ENCODE measurements at regions not wholly inside any gene's neighbourhood (a gene's known extent, or its start where the extent isn't known, plus 50 kb on each side); places are given as distances from the start of the nearest gene placed in this dataset.

- Histone ChIP-seq H3K9me3 (ENCODE audit: control insufficient read depth, insufficient read depth, low read depth, low read length) (no peaks in the 10 kb centered on the region), H3K36me3 (ENCODE audit: control insufficient read depth in 2 of 2, insufficient read depth in 1 of 2, low read length in 2 of 2) (no peaks in the 10 kb centered on the region), H3K27ac (ENCODE audit: extremely low read depth, low read depth, low read length) (no peak overlapping the region), H3K4me3 (ENCODE audit: low read depth, low read length) (no peak overlapping the region), H3K4me1 (ENCODE audit: control insufficient read depth, insufficient read depth, low read length) (no peaks in the 10 kb centered on the region)
- CTCF ChIA-PET = no interaction called here
- POLR2A ChIA-PET = no interaction called here
- TF ChIP-seq KLF8 (tag by site-specific recombination; IDR thresholded peaks at IDR 0.05) (no peak), ZNF311 (tag by site-specific recombination; IDR thresholded peaks at IDR 0.05; ENCODE audit: borderline replicate concordance) (no peak), GLI4 (tag by site-specific recombination; IDR thresholded peaks at IDR 0.05) (no peak), ZNF146 (tag by site-specific recombination; IDR thresholded peaks at IDR 0.05) (no peak), ZNF530 (tag by site-specific recombination; IDR thresholded peaks at IDR 0.05; ENCODE audit: low read depth) (no peak), ZNF280D (tag by site-specific recombination; IDR thresholded peaks at IDR 0.05) (no peak), ZNF324 (tag by site-specific recombination; IDR thresholded peaks at IDR 0.05) (no peak), ZNF76 (tag by site-specific recombination; IDR thresholded peaks at IDR 0.05; ENCODE audit: borderline replicate concordance, low read depth) (no peak)
Measured at GRCh38 chr3:87046241-87046640, 55.3 kb upstream of the VGLL3 start.

GRCh38 chr3:87045473-87045872, 54.5 kb upstream of the VGLL3 start:
- no peaks in the 10 kb centered on the region for H3K36me3 ChIP-seq (ENCODE audit: control insufficient read depth in 2 of 2, insufficient read depth in 1 of 2, low read length in 2 of 2)
- POLR2A ChIA-PET = no interaction called here
- H3K27ac ChIP-seq (ENCODE audit: extremely low read depth, low read depth, low read length) = no peak overlapping the region
- no peaks in the 10 kb centered on the region for H3K4me1 ChIP-seq (ENCODE audit: control insufficient read depth, insufficient read depth, low read length)
- no peak overlapping the region for H3K4me3 ChIP-seq (ENCODE audit: low read depth, low read length)
- TF ChIP-seq ZNF544 (tag by site-specific recombination; IDR thresholded peaks at IDR 0.05) (no peak), ZNF169 (tag by site-specific recombination; IDR thresholded peaks at IDR 0.05) (no peak), ZSCAN23 (tag by site-specific recombination; IDR thresholded peaks at IDR 0.05) (no peak), ZBTB7A (tag by site-specific recombination; IDR thresholded peaks at IDR 0.05; ENCODE audit: low read depth) (no peak), ZNF132 (tag by site-specific recombination; IDR thresholded peaks at IDR 0.05; ENCODE audit: borderline replicate concordance) (no peak), ZNF48 (tag by site-specific recombination; IDR thresholded peaks at IDR 0.05) (no peak), SCRT2 (tag by site-specific recombination; IDR thresholded peaks at IDR 0.05) (no peak), GLIS1 (tag by site-specific recombination; IDR thresholded peaks at IDR 0.05) (no peak), ZNF548 (tag by site-specific recombination; IDR thresholded peaks at IDR 0.05) (no peak), ZNF391 (tag by site-specific recombination; IDR thresholded peaks at IDR 0.05; ENCODE audit: borderline replicate concordance, low read depth) (no peak), ZNF404 (tag by site-specific recombination; IDR thresholded peaks at IDR 0.05) (no peak), ZNF426 (tag by site-specific recombination; IDR thresholded peaks at IDR 0.05) (no peak), ZNF571 (tag by site-specific recombination; IDR thresholded peaks at IDR 0.05) (no peak), KLF10 (tag by site-specific recombination; IDR thresholded peaks at IDR 0.05) (no peak)
- TF ChIP-seq, protein P1, sequence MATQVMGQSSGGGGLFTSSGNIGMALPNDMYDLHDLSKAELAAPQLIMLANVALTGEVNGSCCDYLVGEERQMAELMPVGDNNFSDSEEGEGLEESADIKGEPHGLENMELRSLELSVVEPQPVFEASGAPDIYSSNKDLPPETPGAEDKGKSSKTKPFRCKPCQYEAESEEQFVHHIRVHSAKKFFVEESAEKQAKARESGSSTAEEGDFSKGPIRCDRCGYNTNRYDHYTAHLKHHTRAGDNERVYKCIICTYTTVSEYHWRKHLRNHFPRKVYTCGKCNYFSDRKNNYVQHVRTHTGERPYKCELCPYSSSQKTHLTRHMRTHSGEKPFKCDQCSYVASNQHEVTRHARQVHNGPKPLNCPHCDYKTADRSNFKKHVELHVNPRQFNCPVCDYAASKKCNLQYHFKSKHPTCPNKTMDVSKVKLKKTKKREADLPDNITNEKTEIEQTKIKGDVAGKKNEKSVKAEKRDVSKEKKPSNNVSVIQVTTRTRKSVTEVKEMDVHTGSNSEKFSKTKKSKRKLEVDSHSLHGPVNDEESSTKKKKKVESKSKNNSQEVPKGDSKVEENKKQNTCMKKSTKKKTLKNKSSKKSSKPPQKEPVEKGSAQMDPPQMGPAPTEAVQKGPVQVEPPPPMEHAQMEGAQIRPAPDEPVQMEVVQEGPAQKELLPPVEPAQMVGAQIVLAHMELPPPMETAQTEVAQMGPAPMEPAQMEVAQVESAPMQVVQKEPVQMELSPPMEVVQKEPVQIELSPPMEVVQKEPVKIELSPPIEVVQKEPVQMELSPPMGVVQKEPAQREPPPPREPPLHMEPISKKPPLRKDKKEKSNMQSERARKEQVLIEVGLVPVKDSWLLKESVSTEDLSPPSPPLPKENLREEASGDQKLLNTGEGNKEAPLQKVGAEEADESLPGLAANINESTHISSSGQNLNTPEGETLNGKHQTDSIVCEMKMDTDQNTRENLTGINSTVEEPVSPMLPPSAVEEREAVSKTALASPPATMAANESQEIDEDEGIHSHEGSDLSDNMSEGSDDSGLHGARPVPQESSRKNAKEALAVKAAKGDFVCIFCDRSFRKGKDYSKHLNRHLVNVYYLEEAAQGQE (tag by site-specific recombination; IDR thresholded peaks at IDR 0.05) = no peak
- TF ChIP-seq, protein P2, sequence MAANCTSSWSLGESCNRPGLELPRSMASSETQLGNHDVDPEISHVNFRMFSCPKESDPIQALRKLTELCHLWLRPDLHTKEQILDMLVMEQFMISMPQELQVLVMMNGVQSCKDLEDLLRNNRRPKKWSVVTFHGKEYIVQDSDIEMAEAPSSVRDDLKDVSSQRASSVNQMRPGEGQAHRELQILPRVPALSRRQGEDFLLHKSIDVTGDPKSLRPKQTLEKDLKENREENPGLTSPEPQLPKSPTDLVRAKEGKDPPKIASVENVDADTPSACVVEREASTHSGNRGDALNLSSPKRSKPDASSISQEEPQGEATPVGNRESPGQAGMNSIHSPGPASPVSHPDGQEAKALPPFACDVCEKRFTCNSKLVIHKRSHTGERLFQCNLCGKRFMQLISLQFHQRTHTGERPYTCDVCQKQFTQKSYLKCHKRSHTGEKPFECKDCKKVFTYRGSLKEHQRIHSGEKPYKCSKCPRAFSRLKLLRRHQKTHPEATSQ (tag by site-specific recombination; IDR thresholded peaks at IDR 0.05) = no peak
- TF ChIP-seq, protein P3, sequence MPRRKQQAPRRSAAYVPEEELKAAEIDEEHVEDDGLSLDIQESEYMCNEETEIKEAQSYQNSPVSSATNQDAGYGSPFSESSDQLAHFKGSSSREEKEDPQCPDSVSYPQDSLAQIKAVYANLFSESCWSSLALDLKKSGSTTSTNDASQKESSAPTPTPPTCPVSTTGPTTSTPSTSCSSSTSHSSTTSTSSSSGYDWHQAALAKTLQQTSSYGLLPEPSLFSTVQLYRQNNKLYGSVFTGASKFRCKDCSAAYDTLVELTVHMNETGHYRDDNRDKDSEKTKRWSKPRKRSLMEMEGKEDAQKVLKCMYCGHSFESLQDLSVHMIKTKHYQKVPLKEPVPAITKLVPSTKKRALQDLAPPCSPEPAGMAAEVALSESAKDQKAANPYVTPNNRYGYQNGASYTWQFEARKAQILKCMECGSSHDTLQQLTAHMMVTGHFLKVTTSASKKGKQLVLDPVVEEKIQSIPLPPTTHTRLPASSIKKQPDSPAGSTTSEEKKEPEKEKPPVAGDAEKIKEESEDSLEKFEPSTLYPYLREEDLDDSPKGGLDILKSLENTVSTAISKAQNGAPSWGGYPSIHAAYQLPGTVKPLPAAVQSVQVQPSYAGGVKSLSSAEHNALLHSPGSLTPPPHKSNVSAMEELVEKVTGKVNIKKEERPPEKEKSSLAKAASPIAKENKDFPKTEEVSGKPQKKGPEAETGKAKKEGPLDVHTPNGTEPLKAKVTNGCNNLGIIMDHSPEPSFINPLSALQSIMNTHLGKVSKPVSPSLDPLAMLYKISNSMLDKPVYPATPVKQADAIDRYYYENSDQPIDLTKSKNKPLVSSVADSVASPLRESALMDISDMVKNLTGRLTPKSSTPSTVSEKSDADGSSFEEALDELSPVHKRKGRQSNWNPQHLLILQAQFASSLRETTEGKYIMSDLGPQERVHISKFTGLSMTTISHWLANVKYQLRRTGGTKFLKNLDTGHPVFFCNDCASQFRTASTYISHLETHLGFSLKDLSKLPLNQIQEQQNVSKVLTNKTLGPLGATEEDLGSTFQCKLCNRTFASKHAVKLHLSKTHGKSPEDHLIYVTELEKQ (tag by site-specific recombination; IDR thresholded peaks at IDR 0.05; ENCODE audit: borderline replicate concordance) = no peak
- CTCF ChIA-PET = no interaction called here
- H3K9me3 ChIP-seq (ENCODE audit: control insufficient read depth, insufficient read depth, low read depth, low read length) = no peaks in the 10 kb centered on the region
